Stromal cell of bone marrow (primary cell): ENCODE measurements at regions not wholly inside any gene's neighbourhood (a gene's known extent, or its start where the extent isn't known, plus 50 kb on each side); places are given as distances from the start of the nearest gene placed in this dataset.
"Not testable (repeated sequence)": the region's sequence is repeated elsewhere in the genome, so short reads cannot be mapped to it uniquely, and the experiment has no call there.

Experiments used
- DNase-seq: peaks from one replicate; pipeline ENCODE4 v3.0.0-alpha.2; 2012; ENCODE audit warnings: low read depth

GRCh38 chr12:58310809-58311622 is 369.6 kb downstream of the ATP23 start:
- DNase-seq = peak; percentile 97

GRCh38 chr12:58313091-58313855 is 371.9 kb downstream of the ATP23 start:
- DNase-seq = peak; percentile 38

- peak; percentile 13 for DNase-seq
Observed at GRCh38 chr12:58314610-58315009, 373.2 kb downstream of the ATP23 start.

- no peak for DNase-seq
Observed at GRCh38 chr12:58316926-58317325, 375.6 kb downstream of the ATP23 start.

- no peak for DNase-seq
Observed at GRCh38 chr12:58321414-58321813, 380.0 kb downstream of the ATP23 start.

- no peak for DNase-seq
Observed at GRCh38 chr12:58323676-58324075, 382.3 kb downstream of the ATP23 start.

GRCh38 chr12:58325561-58325960 is 384.2 kb downstream of the ATP23 start:
- DNase-seq = no peak

GRCh38 chr12:58326534-58326933 is 385.2 kb downstream of the ATP23 start:
- no peak for DNase-seq

- peak; percentile 69 for DNase-seq
Observed at GRCh38 chr12:58336581-58337242, 395.3 kb downstream of the ATP23 start.

GRCh38 chr12:58337539-58337938 is 396.2 kb downstream of the ATP23 start:
- not testable (repeated sequence) for DNase-seq

GRCh38 chr12:58341791-58342190 is 400.4 kb downstream of the ATP23 start:
- DNase-seq = no peak

GRCh38 chr12:58342736-58343135 is 401.4 kb downstream of the ATP23 start:
- DNase-seq = no peak

GRCh38 chr12:58346032-58346632 is 404.8 kb downstream of the ATP23 start:
- DNase-seq = peak; percentile 51

GRCh38 chr12:58347188-58347587 is 405.8 kb downstream of the ATP23 start:
- DNase-seq = no peak

GRCh38 chr12:58347691-58348090 is 406.3 kb downstream of the ATP23 start:
- DNase-seq = no peak

- no peak for DNase-seq
Observed at GRCh38 chr12:58349161-58349560, 407.8 kb downstream of the ATP23 start.

- DNase-seq = no peak
Observed at GRCh38 chr12:58356794-58357193, 415.4 kb downstream of the ATP23 start.

- no peak for DNase-seq
Observed at GRCh38 chr12:58357511-58357910, 416.1 kb downstream of the ATP23 start.

GRCh38 chr12:58358369-58358768 is 417.0 kb downstream of the ATP23 start:
- no peak for DNase-seq

GRCh38 chr12:58359084-58359483 is 417.7 kb downstream of the ATP23 start:
- DNase-seq = no peak

GRCh38 chr12:58361056-58361455 is 419.7 kb downstream of the ATP23 start:
- no peak for DNase-seq

GRCh38 chr12:58363971-58364370 is 422.6 kb downstream of the ATP23 start:
- DNase-seq = no peak
